ENCODE measurements at regions not wholly inside any gene's neighbourhood (a gene's known extent, or its start where the extent isn't known, plus 50 kb on each side); places are given as distances from the start of the nearest gene placed in this dataset.

DNA sequence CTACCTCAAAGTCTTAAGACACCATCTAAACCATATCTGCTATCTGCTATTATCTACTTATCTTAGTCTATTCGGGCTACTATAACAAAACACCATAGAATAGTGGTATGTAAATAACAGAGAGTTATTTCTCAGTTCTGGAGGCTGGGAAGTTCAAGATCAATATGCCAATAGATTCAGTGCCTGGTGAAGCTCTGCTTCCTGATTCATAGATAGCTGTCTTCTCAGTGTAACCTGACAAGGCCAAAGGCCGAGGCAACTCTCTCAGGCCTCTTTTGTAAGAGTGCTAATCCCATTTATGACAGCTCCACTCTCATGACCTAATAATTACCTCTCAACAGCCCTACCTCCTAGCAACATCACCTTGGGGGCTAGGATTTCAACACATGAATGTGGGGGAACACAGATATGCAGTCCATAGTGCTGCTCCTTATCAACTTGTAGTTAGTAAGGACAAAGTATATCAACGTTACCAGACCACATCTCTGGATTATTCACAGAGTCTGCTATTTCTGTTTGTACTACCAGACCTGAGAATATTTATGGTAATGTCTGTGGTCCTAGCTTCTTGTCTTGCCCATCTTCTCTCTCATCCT lies 297.8 kb downstream of the FOXG1 start:
- H3K27me3 Mint-ChIP-seq = no peaks in the 10 kb centered on the region
- H3K9me3 Mint-ChIP-seq = peaks cover 7% of the 10 kb centered on the region
- DNase-seq = no peak
- no peak overlapping the region for H3K4me3 Mint-ChIP-seq
- ChIA-PET POLR2A (no interaction called here), CTCF (no interaction called here)
- H3K4me1 Mint-ChIP-seq = no peaks in the 10 kb centered on the region
- H3K27ac Mint-ChIP-seq = no peak overlapping the region
- no peaks in the 10 kb centered on the region for H3K36me3 Mint-ChIP-seq (ENCODE audit: low read depth)

DNA sequence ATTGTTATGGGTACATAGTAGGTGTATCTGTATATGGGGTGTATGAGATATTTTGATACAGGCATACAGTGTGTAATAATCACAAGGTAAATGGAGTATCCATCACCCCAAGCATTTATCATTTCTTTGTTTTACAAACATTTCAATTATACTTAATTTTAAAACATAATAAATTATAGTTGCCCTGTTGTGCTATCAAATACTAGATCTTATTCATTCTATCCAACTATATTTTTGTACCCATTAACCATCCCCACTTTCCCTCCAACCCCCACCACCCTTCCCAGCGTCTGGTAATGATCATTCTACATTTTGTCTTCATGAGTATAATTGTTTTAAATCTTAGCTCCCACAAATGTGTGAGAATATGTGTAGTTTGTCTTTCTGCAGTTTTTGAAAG lies 302.6 kb downstream of the FOXG1 start:
- CTCF ChIA-PET = no interaction called here

GRCh38 chr14:29075761-29076160 lies 309.2 kb downstream of the FOXG1 start:
- no peaks in the 10 kb centered on the region for H3K36me3 Mint-ChIP-seq (ENCODE audit: low read depth)
- no peak for DNase-seq
- H3K27me3 Mint-ChIP-seq = no peaks in the 10 kb centered on the region
- POLR2A ChIA-PET = no interaction called here
- no peaks in the 10 kb centered on the region for H3K4me1 Mint-ChIP-seq
- no peak overlapping the region for H3K4me3 Mint-ChIP-seq
- H3K9me3 Mint-ChIP-seq = peaks cover 4% of the 10 kb centered on the region
- no peak overlapping the region for H3K27ac Mint-ChIP-seq
- CTCF ChIA-PET = no interaction called here

More for the DNA sequence above, 302.6 kb downstream of the FOXG1 start:
- Mint-ChIP-seq H3K4me1 (no peaks in the 10 kb centered on the region), H3K27me3 (no peaks in the 10 kb centered on the region), H3K4me3 (no peak overlapping the region), H3K36me3 (ENCODE audit: low read depth) (no peaks in the 10 kb centered on the region), H3K9me3 (peaks cover 9% of the 10 kb centered on the region), H3K27ac (no peak overlapping the region)
- POLR2A ChIA-PET = no interaction called here
- no peak for DNase-seq

- ChIA-PET POLR2A (no interaction called here), CTCF (no interaction called here)
- Mint-ChIP-seq H3K27me3 (no peaks in the 10 kb centered on the region), H3K4me1 (no peaks in the 10 kb centered on the region), H3K36me3 (ENCODE audit: low read depth) (no peaks in the 10 kb centered on the region), H3K4me3 (no peak overlapping the region), H3K27ac (no peak overlapping the region), H3K9me3 (peaks cover 6% of the 10 kb centered on the region)
- DNase-seq = no peak
Observed at GRCh38 chr14:29077916-29078315, 311.3 kb downstream of the FOXG1 start.

DNA sequence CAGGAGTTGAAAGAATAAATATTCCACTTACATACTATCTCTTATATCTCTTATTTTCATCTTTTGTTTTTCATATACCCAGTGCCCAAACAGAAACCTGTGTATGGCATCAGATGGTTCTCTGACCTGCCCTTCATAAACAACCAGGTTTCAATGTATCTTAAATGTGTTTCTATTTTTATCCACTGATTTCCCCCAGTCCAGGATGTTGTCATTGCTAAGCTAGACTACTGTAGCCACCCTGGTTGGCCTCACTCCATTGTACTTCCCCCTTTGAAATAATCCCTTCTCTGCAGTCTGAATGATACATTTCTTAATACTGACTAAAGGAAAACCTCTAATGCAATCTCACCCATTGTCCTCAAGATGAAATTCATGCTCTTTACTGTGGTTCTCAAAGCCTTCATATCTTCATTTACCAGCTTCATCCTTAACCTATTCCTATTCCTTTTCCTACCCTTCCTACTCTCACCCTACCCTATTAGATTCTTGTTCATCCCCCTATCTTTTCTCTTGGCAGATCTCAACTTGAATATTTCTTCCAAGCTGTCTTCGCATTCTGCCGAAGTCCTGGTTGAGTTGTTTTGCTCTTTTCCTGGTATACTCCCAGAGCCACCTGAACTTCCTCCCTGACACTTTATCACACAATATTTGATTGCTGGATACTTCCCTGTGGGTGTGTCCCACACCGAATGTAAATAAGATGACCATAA lies 312.4 kb downstream of the FOXG1 start:
- Mint-ChIP-seq H3K27me3 (no peaks in the 10 kb centered on the region), H3K27ac (no peak overlapping the region), H3K36me3 (ENCODE audit: low read depth) (no peaks in the 10 kb centered on the region), H3K4me1 (no peaks in the 10 kb centered on the region), H3K4me3 (no peak overlapping the region), H3K9me3 (peaks cover 6% of the 10 kb centered on the region)
- no peak for DNase-seq
- ChIA-PET POLR2A (no interaction called here), CTCF (no interaction called here)

DNA sequence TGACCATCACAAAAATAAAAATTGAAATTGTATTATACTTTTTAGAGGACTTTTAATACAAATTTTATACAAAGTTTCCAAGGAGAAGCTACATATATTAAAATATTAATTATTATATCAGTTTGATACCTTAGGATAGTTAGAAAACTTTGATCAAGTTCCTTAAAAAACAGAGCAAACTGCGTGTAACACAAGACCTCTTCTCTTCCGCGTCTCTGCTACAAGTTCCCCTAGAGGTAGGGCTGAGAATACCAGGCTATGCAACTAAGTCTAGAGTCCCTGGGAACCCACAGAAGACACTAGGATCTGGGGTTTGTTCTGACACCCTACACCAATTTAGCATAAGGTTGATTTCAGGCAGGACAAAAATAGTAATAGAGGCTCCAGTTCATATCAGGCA lies 319.0 kb downstream of the FOXG1 start:
- H3K36me3 Mint-ChIP-seq (ENCODE audit: low read depth) = no peaks in the 10 kb centered on the region
- no peak overlapping the region for H3K27ac Mint-ChIP-seq
- DNase-seq = no peak
- H3K9me3 Mint-ChIP-seq = peaks cover 17% of the 10 kb centered on the region
- CTCF ChIA-PET = no interaction called here
- no peaks in the 10 kb centered on the region for H3K27me3 Mint-ChIP-seq
- H3K4me1 Mint-ChIP-seq = no peaks in the 10 kb centered on the region
- POLR2A ChIA-PET = no interaction called here
- H3K4me3 Mint-ChIP-seq = no peak overlapping the region

- Mint-ChIP-seq H3K4me1 (no peaks in the 10 kb centered on the region), H3K9me3 (peaks cover 14% of the 10 kb centered on the region), H3K27me3 (no peaks in the 10 kb centered on the region), H3K27ac (no peak overlapping the region), H3K36me3 (ENCODE audit: low read depth) (no peaks in the 10 kb centered on the region), H3K4me3 (no peak overlapping the region)
- ChIA-PET POLR2A (no interaction called here), CTCF (no interaction called here)
- DNase-seq = no peak
Observed at GRCh38 chr14:29089849-29090248, 323.3 kb downstream of the FOXG1 start.

- Mint-ChIP-seq H3K27me3 (no peaks in the 10 kb centered on the region), H3K4me3 (no peak overlapping the region), H3K9me3 (peaks cover 14% of the 10 kb centered on the region), H3K4me1 (no peaks in the 10 kb centered on the region), H3K36me3 (ENCODE audit: low read depth) (no peaks in the 10 kb centered on the region), H3K27ac (no peak overlapping the region)
- DNase-seq = no peak
- CTCF ChIA-PET = no interaction called here
- POLR2A ChIA-PET = no interaction called here
Observed at GRCh38 chr14:29092121-29092520, 325.5 kb downstream of the FOXG1 start.

GRCh38 chr14:29097476-29097875 lies 330.9 kb downstream of the FOXG1 start:
- Mint-ChIP-seq H3K27me3 (no peaks in the 10 kb centered on the region), H3K27ac (no peak overlapping the region), H3K4me3 (no peak overlapping the region), H3K4me1 (no peaks in the 10 kb centered on the region), H3K36me3 (ENCODE audit: low read depth) (no peaks in the 10 kb centered on the region), H3K9me3 (peaks cover 9% of the 10 kb centered on the region)
- DNase-seq = no peak
- ChIA-PET POLR2A (no interaction called here), CTCF (no interaction called here)

- no peaks in the 10 kb centered on the region for H3K27me3 Mint-ChIP-seq
- H3K4me3 Mint-ChIP-seq = no peak overlapping the region
- no peaks in the 10 kb centered on the region for H3K4me1 Mint-ChIP-seq
- no peak for DNase-seq
- no peak overlapping the region for H3K27ac Mint-ChIP-seq
- no peaks in the 10 kb centered on the region for H3K36me3 Mint-ChIP-seq (ENCODE audit: low read depth)
- ChIA-PET POLR2A (no interaction called here), CTCF (no interaction called here)
- peaks cover 9% of the 10 kb centered on the region for H3K9me3 Mint-ChIP-seq
Observed at GRCh38 chr14:29098656-29099055, 332.1 kb downstream of the FOXG1 start.

DNA sequence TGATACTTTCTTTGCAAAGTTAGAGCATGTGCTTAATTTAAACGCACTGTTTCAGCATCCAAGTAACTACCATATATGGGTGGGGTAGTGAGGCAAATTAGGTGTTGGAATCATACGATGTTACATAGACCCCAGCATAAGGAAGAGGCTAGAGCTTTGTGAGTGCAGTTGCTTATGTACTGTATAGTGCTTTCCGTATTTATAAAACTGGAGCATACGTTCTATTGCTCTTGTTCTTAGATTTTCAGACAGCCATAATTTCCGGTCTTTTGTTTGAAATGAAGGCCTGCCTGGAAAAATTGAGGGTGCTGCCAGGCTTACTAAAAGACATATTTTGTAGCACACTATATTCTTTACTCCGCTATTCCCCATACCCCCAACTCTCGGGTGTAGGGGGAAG lies 335.7 kb downstream of the FOXG1 start:
- H3K27ac Mint-ChIP-seq = no peak overlapping the region
- DNase-seq = no peak
- POLR2A ChIA-PET = no interaction called here
- H3K36me3 Mint-ChIP-seq (ENCODE audit: low read depth) = no peaks in the 10 kb centered on the region
- peaks cover 4% of the 10 kb centered on the region for H3K9me3 Mint-ChIP-seq
- H3K4me1 Mint-ChIP-seq = no peaks in the 10 kb centered on the region
- CTCF ChIA-PET = no interaction called here
- no peak overlapping the region for H3K4me3 Mint-ChIP-seq
- H3K27me3 Mint-ChIP-seq = no peaks in the 10 kb centered on the region

DNA sequence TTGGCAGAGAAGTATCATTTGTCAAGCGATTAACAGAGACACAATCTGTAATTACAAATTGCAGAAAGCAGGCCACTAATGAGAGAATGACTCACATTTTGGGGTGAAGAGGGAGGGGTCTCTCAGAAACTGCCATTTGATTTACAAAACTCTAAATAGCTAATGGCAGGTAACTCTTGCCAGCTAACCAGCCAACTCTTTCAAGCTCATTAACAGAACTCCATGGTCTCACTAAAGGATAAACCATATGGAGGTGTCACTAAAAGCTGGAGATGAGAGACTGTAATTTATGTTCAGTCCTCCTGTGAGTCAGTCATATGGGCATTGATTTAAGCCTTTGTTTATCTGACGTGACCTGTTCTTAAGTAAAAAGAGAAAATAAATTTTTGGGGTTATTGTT lies 336.4 kb downstream of the FOXG1 start:
- no peaks in the 10 kb centered on the region for H3K27me3 Mint-ChIP-seq
- POLR2A ChIA-PET = no interaction called here
- no peaks in the 10 kb centered on the region for H3K4me1 Mint-ChIP-seq
- peaks cover 4% of the 10 kb centered on the region for H3K9me3 Mint-ChIP-seq
- CTCF ChIA-PET = no interaction called here
- H3K36me3 Mint-ChIP-seq (ENCODE audit: low read depth) = no peaks in the 10 kb centered on the region
- H3K27ac Mint-ChIP-seq = no peak overlapping the region
- H3K4me3 Mint-ChIP-seq = no peak overlapping the region
- DNase-seq = no peak

GRCh38 chr14:29108908-29109307 lies 342.3 kb downstream of the FOXG1 start:
- ChIA-PET CTCF (no interaction called here), POLR2A (no interaction called here)

GRCh38 chr14:29109589-29109988 lies 343.0 kb downstream of the FOXG1 start:
- Mint-ChIP-seq H3K4me3 (no peak overlapping the region), H3K27me3 (no peaks in the 10 kb centered on the region)
- no peak for DNase-seq

More at GRCh38 chr14:29108908-29109307, 342.3 kb downstream of the FOXG1 start:
- H3K4me1 Mint-ChIP-seq = no peaks in the 10 kb centered on the region
- H3K36me3 Mint-ChIP-seq (ENCODE audit: low read depth) = no peaks in the 10 kb centered on the region
- H3K4me3 Mint-ChIP-seq = no peak overlapping the region
- DNase-seq = no peak
- no peak overlapping the region for H3K27ac Mint-ChIP-seq
- H3K27me3 Mint-ChIP-seq = no peaks in the 10 kb centered on the region
- H3K9me3 Mint-ChIP-seq = peaks cover 8% of the 10 kb centered on the region

More at GRCh38 chr14:29109589-29109988, 343.0 kb downstream of the FOXG1 start:
- ChIA-PET POLR2A (no interaction called here), CTCF (no interaction called here)
- Mint-ChIP-seq H3K4me1 (no peaks in the 10 kb centered on the region), H3K9me3 (peaks cover 8% of the 10 kb centered on the region), H3K27ac (no peak overlapping the region), H3K36me3 (ENCODE audit: low read depth) (no peaks in the 10 kb centered on the region)
